ENCODE measurements at regions not wholly inside any gene's neighbourhood (a gene's known extent, or its start where the extent isn't known, plus 50 kb on each side); places are given as distances from the start of the nearest gene placed in this dataset.
"Not testable (repeated sequence)": the region's sequence is repeated elsewhere in the genome, so short reads cannot be mapped to it uniquely, and the experiment has no call there.

DNA sequence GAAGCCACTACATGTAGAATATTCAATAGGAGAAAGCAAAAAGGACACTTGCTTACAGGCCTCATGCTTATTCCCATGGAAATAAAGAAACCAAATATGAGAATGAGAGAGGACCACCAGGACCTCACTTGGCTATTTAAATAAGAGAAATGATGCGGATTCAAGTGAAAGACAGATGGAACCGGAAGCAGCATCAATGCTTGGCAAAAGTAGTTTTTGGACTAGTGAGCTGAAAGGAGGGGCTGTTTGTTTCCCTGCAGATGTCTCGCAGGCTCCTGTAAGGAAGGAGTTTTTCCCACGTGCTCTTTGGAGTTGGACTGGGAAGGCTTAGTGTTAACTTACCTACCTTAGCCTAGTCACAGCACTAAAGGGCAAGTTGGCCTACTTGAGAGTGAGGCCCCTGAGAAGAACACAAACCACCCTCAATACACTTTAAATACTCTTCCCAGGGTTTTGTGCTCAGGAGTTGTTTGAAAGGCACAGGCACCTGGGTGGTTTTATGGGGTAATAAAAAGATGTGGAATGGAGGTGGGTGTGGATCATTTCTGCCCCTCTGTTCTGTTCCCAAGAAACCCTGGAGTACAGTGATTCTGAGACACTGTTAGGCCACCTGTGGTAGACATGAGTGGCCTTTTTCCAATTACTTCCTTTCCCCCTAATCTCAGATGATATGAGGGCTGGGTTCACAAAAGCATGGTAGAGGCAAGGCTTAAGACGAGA lies 113.3 kb upstream of the C1GALT1C1 start:
- Mint-ChIP-seq H3K36me3 (peaks cover 2 to 6% of the 10 kb centered on the region in 2 donors), H3K4me1 (peaks cover 2 to 24% of the 10 kb centered on the region in 2 donors), H3K9me3 (peaks cover 3 to 10% of the 10 kb centered on the region in 2 donors), H3K4me3 (no peak overlapping the region), H3K27me3 (no peaks in the 10 kb centered on the region), H3K27ac (no peak overlapping the region)
- ATAC-seq (replicated peaks): no peak
- DNase-seq: no peak

DNA sequence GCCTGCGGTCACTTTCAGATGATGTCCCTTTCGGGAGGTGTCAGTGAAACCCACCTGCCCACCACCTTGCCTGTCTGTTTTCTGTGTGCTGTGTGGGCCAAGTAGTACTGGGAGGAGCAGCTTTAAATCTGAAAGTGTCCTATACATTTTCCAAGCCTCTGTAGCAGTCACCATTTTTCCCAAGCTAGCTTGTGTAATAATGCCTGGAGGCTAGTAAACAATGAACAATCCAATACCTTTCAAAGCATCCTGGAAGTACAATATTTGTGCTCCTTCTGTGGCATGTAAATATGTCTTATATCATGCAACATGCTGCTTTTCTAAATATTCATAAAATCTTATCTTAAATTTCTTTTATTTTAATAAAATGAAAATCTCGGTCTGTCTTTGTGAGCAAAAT lies 111.6 kb upstream of the C1GALT1C1 start:
- peaks cover 3 to 10% of the 10 kb centered on the region in 2 donors for H3K9me3 Mint-ChIP-seq
- ATAC-seq (replicated peaks) (no peak), DNase-seq (no peak)
- peaks cover 2 to 6% of the 10 kb centered on the region in 2 donors for H3K36me3 Mint-ChIP-seq
- no peak overlapping the region for H3K27ac Mint-ChIP-seq
- no peak overlapping the region for H3K4me3 Mint-ChIP-seq
- H3K4me1 Mint-ChIP-seq: peaks cover 4 to 23% of the 10 kb centered on the region in 2 donors
- no peaks in the 10 kb centered on the region for H3K27me3 Mint-ChIP-seq

DNA sequence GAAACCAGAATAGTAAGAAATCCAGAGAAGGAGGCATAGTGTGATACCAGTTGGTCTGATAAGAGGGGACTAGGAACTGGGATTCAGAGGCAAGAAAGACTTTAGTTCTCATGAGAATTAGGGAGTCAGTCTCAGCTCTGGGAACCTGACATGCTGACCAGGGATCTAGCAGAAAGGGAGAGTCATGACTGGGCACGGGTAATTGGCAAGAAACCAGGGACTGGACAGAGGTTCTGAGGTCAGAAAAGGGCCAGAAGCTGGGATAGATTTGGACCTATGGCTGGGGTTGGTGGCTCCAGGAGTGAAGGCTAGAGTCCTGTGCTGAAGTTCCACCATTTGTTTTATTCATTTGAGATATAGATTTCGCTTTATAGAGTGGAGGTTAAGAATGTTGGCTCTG lies 110.2 kb upstream of the C1GALT1C1 start:
- DNase-seq: no peak

DNA sequence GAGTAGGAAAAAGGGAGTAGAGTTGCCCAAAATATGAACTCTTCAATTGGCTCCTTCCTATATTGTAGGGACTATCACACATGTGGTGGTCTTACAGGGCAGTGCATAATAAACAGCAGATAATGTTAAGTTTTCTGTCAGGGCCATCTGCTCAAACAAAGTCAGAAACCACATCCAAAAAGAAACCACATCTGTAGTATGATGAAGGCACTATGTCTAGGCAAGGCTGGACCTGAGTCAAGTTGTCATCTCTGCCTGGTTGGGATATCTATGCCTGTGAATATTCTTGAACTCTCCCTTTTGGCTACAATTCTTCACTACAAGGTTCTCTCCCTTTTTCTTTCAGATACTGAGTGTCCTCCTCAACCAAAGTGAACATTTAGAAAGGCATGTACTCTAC lies 109.4 kb upstream of the C1GALT1C1 start:
- peaks cover under 1% of the 10 kb centered on the region in 2 donors for H3K9me3 Mint-ChIP-seq
- ATAC-seq (replicated peaks): no peak

More for the DNA sequence above, 110.2 kb upstream of the C1GALT1C1 start:
- Mint-ChIP-seq H3K9me3 (peaks cover 2 to 5% of the 10 kb centered on the region in 2 donors), H3K27ac (no peak overlapping the region), H3K4me1 (peaks cover 4 to 20% of the 10 kb centered on the region in 2 donors), H3K27me3 (no peaks in the 10 kb centered on the region), H3K4me3 (no peak overlapping the region), H3K36me3 (peaks cover 2% of the 10 kb centered on the region in 2 donors)
- ATAC-seq (replicated peaks): no peak

DNA sequence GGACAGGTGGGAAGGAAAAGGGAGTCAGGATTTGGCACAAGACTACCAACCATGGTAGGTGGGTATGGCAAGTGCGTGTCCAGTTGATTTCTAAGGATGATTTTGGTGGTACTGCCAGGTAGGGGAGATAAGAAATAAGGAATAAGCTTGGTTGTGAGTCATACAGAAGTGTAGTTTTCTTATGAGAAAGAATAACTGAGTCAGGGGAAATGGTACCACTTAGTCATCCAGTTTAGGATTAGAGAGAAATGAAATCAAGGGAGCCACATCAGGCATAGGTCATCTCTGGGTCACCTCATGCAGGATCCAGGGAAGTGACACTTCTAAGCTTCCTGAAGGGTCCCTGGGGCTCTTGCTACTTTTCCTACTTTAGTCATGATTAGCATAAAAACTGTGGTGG lies 107.1 kb upstream of the C1GALT1C1 start:
- Mint-ChIP-seq H3K4me3 (no peak overlapping the region), H3K27me3 (no peaks in the 10 kb centered on the region), H3K36me3 (no peaks in the 10 kb centered on the region), H3K4me1 (peaks cover 4 to 20% of the 10 kb centered on the region in 2 donors), H3K9me3 (no peaks in the 10 kb centered on the region), H3K27ac (no peak overlapping the region)
- ATAC-seq (replicated peaks) (peak; percentile 25 to 36), DNase-seq (no peak)

More for the DNA sequence above, 109.4 kb upstream of the C1GALT1C1 start:
- H3K36me3 Mint-ChIP-seq: no peaks in the 10 kb centered on the region
- H3K27me3 Mint-ChIP-seq: no peaks in the 10 kb centered on the region
- H3K27ac Mint-ChIP-seq: no peak overlapping the region
- H3K4me3 Mint-ChIP-seq: no peak overlapping the region
- DNase-seq: no peak
- peaks cover 4 to 20% of the 10 kb centered on the region in 2 donors for H3K4me1 Mint-ChIP-seq

DNA sequence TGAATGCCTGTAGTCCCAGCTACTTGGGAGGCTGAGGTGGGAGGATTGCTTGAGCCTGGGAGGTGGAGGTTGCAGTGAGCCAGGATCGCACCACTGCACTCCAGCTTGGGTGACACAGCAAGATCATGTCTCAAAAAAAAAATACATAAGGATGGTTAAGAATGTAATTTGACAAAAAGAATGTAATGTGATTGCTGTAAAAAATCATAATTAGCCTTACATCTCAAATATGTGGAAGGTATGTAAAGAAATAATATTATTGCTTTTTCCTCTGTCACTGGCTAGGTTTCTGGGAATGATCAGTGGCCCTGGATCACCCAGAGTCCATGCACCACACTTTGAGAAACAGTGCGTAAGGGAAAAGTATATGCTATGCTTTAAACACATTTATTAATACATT lies 106.1 kb upstream of the C1GALT1C1 start:
- ATAC-seq (replicated peaks) (no peak), DNase-seq (no peak)
- Mint-ChIP-seq H3K4me3 (no peak overlapping the region), H3K36me3 (no peaks in the 10 kb centered on the region), H3K4me1 (peaks cover 4 to 20% of the 10 kb centered on the region in 2 donors), H3K9me3 (no peaks in the 10 kb centered on the region), H3K27me3 (no peaks in the 10 kb centered on the region), H3K27ac (no peak overlapping the region)

DNA sequence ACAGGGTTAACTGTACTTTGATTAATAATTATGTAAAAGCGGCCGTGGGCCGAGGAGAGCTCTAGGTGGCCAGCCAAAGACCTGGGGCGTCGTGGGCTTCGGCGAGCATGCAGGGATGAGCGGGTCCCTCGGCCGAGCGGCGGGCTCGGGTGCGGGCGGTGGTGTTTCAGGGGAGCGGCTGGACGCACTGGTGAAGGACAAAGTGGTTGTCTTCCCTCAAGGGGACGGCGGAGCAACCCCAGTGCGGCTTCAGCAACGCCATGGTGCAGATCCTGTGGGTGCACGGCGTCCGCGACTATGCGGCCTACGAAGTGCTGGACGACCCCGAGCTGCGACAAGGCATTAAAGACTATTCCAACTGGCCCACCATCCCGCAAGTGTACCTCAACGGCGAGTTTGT lies 103.0 kb upstream of the C1GALT1C1 start:
- ATAC-seq (replicated peaks): no peak
- H3K27ac Mint-ChIP-seq: no peak overlapping the region

DNA sequence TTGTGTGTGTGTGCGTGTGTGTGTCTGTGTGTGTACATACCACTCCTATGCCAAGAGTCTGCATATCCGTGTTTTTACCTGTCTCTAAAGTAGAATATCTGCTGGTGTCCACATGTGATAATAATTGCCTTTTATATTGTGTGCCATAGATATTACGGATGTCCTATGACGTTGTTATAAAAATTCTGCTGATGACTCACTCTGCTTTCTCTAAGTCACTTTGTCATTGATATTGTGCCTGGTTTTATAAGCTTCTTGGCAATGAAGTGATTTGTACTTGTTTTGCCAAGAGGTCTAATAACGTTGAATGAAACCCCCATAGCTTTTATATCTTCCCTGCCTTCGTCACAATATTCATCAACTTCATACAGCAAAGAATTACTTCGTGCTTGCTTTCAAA lies 102.6 kb upstream of the C1GALT1C1 start:
- no peaks in the 10 kb centered on the region for H3K36me3 Mint-ChIP-seq
- ATAC-seq (replicated peaks): no peak
- H3K9me3 Mint-ChIP-seq: peaks cover 0 to 1% of the 10 kb centered on the region in 2 donors
- H3K4me1 Mint-ChIP-seq: peaks cover 6 to 8% of the 10 kb centered on the region in 2 donors
- H3K27me3 Mint-ChIP-seq: no peaks in the 10 kb centered on the region
- H3K27ac Mint-ChIP-seq: peak overlapping the region; percentile 47
- no peak overlapping the region for H3K4me3 Mint-ChIP-seq
- no peak for DNase-seq

More for the DNA sequence above, 103.0 kb upstream of the C1GALT1C1 start:
- H3K4me3 Mint-ChIP-seq: no peak overlapping the region
- H3K9me3 Mint-ChIP-seq: peaks cover 0 to 1% of the 10 kb centered on the region in 2 donors
- no peaks in the 10 kb centered on the region for H3K27me3 Mint-ChIP-seq
- no peaks in the 10 kb centered on the region for H3K36me3 Mint-ChIP-seq
- DNase-seq: no peak
- H3K4me1 Mint-ChIP-seq: peaks cover 4 to 8% of the 10 kb centered on the region in 2 donors

DNA sequence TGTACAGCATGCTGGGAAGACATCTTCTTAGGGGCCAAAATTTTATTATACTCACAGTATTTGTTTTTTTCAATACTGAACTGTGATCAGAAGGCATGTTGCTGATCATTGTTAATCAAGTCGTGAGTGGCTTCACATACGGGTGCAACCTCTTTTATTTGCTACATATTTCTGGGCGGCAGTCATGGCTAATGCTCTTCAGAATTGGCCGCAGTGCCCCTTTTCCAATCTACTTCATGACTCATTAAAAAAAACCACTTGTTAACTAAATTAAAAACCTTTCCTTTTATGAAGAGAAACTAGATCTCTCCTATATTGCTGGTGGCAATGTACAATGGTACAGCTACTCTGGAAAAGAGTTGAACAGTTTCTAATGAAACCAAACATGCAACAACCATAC lies 101.5 kb upstream of the C1GALT1C1 start:
- Mint-ChIP-seq H3K27me3 (no peaks in the 10 kb centered on the region), H3K9me3 (peaks cover 0 to 1% of the 10 kb centered on the region in 2 donors), H3K4me3 (no peak overlapping the region), H3K36me3 (peaks cover 0 to 1% of the 10 kb centered on the region in 2 donors), H3K27ac (no peak overlapping the region), H3K4me1 (peaks cover 7 to 8% of the 10 kb centered on the region in 2 donors)
- DNase-seq (no peak), ATAC-seq (replicated peaks) (no peak)

DNA sequence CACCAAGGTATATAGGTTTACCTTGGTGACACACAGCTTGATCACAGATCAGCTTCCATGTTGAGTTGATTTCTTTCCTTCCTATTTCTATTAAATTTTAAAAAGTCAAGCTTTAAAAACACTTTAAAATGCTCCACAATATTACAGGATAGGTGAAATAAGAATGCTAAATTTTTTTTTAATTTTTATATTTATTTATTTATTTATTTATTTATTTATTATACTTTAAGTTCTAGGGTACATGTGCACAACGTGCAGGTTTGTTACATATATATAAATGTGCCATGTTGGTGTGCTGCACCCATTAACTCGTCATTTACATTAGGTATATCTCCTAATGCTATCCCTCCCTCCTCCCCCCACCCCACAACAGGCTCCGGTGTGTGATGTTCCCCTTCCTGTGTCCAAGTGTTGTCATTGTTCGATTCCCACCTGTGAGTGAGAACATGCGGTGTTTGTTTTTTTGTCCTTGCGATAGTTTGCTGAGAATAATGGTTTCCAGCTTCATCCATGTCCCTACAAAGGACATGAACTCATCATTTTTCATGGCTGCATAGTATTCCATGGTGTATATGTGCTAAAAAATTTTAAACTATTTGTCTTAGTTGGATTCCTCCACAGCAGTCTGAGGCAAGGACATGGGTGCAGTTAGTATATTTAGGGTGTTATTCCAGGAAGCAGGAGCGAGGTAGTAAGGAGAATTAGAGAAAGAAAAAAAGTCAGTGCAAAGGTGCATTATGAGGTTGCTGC lies 99.8 kb upstream of the C1GALT1C1 start:
- not testable (repeated sequence) for DNase-seq; H3K9me3 Mint-ChIP-seq; H3K27me3 Mint-ChIP-seq; H3K27ac Mint-ChIP-seq; ATAC-seq (replicated peaks); H3K36me3 Mint-ChIP-seq; H3K4me3 Mint-ChIP-seq
- peaks cover 17 to 23% of the 10 kb centered on the region in 2 donors for H3K4me1 Mint-ChIP-seq

DNA sequence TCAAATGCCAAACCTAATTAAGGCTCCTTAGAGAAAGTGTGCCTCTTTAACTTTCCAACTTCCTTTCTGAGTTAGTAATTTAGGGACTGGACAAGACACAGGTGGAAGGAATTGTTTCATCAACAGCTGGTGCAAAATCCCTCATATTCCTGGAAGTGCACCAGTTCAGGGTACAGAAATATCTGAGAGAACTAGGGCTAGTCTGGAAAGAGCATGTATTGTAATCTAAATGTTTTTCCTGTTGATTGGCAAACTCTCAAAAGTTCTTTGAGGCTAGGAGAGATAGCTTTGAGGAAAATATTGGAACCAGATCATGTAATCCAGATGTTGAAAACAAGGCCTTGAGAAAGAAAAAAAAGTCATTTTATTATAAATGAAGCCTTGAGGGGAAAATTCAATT lies 98.1 kb upstream of the C1GALT1C1 start:
- DNase-seq (no peak), ATAC-seq (replicated peaks) (no peak)
- peaks cover 0 to 1% of the 10 kb centered on the region in 2 donors for H3K36me3 Mint-ChIP-seq
- H3K4me1 Mint-ChIP-seq: peaks cover 17 to 23% of the 10 kb centered on the region in 2 donors
- no peak overlapping the region for H3K4me3 Mint-ChIP-seq
- no peak overlapping the region for H3K27ac Mint-ChIP-seq
- no peaks in the 10 kb centered on the region for H3K27me3 Mint-ChIP-seq
- H3K9me3 Mint-ChIP-seq: peaks cover 1 to 4% of the 10 kb centered on the region in 2 donors

DNA sequence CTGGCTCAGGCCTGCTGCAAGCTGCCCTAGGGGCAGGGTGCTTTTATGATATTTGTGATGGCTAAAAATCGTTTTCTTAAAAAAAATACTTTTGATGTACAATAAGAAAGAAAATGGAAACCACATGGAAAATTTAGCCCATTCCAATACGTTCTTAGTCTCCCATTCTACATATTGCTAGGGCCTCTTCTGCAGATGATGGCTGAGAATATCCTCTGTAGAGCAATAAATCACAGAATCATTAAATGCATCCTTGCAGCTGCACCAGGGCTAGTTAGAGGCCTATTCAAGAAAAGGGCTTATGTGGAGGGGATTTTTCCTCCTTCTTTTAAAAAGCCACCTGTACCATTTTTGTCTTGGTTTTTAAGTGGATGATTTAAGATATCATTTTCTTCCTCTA lies 97.6 kb upstream of the C1GALT1C1 start:
- H3K9me3 Mint-ChIP-seq: peaks cover 1 to 4% of the 10 kb centered on the region in 2 donors
- no peaks in the 10 kb centered on the region for H3K27me3 Mint-ChIP-seq
- peaks cover 0 to 1% of the 10 kb centered on the region in 2 donors for H3K36me3 Mint-ChIP-seq
- peaks cover 17 to 23% of the 10 kb centered on the region in 2 donors for H3K4me1 Mint-ChIP-seq
- DNase-seq: no peak
- H3K27ac Mint-ChIP-seq: no peak overlapping the region
- ATAC-seq (replicated peaks): no peak
- no peak overlapping the region for H3K4me3 Mint-ChIP-seq

DNA sequence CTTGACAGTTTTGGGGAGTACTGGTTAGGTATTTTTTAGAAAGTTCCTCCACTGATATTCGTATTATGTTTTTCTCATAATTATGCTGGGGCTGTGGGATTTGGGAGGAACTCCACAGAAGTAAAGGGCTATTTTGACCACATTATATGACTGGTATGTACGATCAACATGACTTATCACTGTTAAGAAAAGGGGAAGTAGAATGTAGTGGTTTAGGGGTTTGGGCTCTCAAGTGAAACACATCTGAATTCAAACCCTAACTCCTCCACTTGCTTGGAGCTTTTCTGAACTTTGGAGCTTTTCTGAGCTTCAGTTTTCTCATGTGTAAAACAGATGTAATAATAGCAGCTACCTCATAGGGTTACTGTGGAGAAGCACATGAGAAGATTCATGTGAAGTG lies 96.4 kb upstream of the C1GALT1C1 start:
- H3K27ac Mint-ChIP-seq: peak overlapping the region; percentile 4
- peaks cover 0 to 1% of the 10 kb centered on the region in 2 donors for H3K36me3 Mint-ChIP-seq
- H3K27me3 Mint-ChIP-seq: no peaks in the 10 kb centered on the region
- peaks cover 17 to 23% of the 10 kb centered on the region in 2 donors for H3K4me1 Mint-ChIP-seq
- peak overlapping the region; percentile 10 to 67 for H3K4me3 Mint-ChIP-seq
- peak; percentile 25 for DNase-seq
- peak; percentile 99 to 100 for ATAC-seq (replicated peaks)
- H3K9me3 Mint-ChIP-seq: peaks cover 7 to 15% of the 10 kb centered on the region in 2 donors

DNA sequence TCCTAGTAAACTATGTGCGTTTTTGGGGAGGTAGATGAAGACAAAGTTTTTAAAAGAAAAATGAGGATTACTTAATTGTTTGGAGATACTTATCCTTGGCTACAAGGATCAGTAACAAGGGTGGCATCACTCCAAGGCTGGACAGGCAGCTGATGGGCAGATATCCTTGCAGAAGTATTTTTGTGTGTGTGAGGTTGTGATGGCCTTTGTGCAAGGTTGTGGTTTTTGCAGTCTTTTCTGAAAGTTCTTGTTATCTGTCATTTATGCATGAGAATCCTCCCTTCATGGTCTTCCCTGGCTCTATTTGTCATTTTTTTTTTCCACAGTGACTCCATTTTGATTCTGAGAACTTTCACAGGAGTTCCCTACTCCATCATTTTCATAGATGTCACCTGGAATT lies 96.0 kb upstream of the C1GALT1C1 start:
- peak; percentile 49 to 55 for ATAC-seq (replicated peaks)
- Mint-ChIP-seq H3K4me1 (peaks cover 17 to 23% of the 10 kb centered on the region in 2 donors), H3K9me3 (peaks cover 7 to 17% of the 10 kb centered on the region in 2 donors), H3K4me3 (peak overlapping the region; percentile 10 to 67), H3K36me3 (peaks cover 0 to 1% of the 10 kb centered on the region in 2 donors), H3K27me3 (no peaks in the 10 kb centered on the region), H3K27ac (peak overlapping the region; percentile 4)
- DNase-seq: no peak
